NOMO-1 treated with DMSO at 0.1 percent for 48 hours (cell line): ENCODE measurements at regions not wholly inside any gene's neighbourhood (a gene's known extent, or its start where the extent isn't known, plus 50 kb on each side); places are given as distances from the start of the nearest gene placed in this dataset.
"Not testable (repeated sequence)": the region's sequence is repeated elsewhere in the genome, so short reads cannot be mapped to it uniquely, and the experiment has no call there.

Source experiments
- DNase-seq: peaks from one replicate; lab custom pipeline; 2025; ENCODE audit not compliant: unreplicated experiment; lab: John Stamatoyannopoulos, UW

DNA sequence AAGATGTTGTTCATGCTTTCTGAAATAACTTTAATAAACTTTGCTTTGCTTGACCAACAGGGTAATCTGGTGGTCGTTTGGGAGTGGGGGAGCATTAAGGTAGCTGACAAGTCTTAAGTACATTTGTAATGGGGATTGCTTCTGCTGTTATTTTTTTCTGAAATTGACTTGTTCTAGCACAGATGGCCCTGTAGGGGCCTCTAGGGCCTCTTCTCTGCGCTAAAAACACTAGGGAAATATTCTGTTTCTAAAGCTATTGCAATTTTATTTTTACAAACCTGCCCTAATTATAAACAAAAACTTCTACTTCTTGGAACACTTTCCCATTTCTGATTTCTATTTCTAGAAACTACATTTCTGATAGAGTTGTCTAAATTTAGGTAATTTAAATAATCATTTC is 191.3 kb upstream of the KCNJ3 start:
- DNase-seq: no peak

DNA sequence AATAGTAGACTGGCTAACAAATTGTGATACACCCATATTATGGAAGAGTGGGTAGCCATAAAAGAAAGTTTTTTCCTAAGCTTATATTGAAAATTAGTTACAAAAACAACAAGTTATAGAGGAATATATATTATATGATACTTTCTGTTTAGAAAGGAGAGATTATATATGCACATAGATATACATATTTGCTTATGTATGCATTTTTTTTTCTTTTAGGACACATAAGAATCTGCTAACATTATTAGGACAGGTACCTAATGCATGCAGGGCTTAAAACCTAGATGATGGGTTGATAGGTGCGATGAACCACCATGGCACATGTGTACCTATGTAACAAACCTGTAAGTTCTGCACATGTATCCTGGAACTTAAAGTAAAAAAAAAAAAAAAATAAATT is 179.6 kb upstream of the KCNJ3 start:
- DNase-seq: no peak

DNA sequence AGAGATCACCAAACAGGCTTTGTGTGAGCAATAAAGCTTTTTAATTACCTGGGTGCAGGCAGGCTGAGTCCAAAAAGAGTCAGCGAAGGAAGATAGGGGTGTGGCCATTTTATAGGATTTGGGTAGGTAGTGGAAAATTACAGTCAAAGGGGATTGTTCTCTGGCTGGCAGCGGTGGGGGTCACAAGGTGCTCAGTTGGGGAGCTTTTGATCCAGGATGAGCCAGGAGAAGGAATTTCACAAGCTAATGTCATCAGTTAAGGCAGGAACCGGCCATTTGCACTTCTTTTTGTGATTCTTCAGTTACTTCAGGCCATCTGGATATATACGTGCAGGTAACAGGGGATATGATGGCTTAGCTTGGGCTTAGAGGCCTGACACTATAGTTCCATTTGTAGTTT is 177.5 kb upstream of the KCNJ3 start:
- not testable (repeated sequence) for DNase-seq

DNA sequence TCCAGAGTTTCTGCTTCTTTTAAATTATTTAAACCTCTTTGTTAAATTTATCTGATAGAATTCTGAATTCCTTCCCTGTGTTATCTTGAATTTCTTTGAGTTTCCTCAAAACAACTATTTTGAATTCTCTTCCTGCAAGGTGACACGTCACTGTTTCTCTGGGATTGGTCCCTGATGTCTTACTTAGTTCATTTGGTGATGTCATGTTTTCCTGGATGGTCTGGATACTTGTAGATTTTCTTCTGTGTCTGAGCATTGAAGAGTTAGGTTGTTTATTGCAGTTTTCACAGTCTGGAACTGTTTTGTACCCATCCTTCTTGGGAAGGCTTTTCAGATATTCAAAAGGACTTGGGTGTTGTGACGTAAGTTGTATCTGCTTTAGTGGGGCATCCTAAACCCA is 172.3 kb upstream of the KCNJ3 start:
- DNase-seq: no peak

DNA sequence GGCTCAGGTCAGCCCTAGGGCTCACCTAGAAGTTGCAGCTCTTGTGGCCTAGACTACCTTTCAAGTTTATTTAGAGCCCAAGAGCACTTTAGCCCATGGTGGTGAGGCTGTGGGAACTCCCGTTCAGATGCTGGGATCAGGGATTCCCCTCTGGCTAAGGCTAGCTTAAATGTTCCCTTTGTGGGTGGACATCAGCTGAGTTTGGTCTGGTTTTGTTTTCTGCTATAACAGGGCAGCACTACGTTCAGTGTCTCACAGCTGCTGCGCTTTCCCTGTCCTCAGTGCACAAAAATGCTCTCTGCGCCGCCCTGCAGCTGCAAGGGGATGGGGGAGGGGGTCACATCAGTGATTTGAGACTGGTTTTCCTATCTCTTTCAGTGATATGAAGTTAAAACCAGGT is 170.5 kb upstream of the KCNJ3 start:
- DNase-seq: no peak

DNA sequence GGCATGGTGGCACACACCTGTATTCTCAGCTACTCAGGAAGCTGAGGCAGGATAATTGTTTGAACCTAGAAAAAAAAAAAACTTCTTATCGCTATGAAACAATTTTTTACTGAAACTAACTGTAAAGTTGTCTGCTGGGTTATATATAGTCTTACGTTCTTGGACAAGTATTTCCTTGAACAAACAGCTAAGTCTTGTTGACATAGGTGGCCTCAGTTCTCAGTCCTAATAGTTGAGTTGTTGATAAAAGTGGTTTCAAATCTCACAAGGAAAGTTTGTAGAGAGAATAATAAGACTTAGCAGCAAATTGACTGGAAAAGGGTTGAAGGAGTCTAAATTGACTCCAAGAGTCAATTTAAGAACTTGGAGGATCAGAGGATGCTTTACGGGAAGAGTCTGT is 166.5 kb upstream of the KCNJ3 start:
- DNase-seq: no peak

DNA sequence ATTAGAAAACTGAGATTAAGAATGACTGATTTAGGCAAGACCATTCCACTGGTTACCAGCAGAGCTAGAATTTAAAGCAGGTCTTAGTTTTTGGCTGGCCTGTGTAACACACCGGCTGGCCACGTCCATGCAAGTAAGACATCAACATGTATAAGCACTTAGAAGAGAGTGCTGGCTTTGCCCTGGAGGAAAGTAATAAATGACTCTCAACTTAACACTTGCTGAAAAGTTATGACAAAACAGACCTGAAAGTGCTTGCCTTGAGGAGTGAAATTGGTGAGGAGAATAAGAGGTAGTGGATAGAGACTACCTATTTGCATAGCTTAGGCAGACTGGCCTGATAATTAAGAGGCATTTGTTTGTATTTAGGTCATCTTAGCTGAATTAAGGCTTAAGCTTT is 165.7 kb upstream of the KCNJ3 start:
- no peak for DNase-seq

DNA sequence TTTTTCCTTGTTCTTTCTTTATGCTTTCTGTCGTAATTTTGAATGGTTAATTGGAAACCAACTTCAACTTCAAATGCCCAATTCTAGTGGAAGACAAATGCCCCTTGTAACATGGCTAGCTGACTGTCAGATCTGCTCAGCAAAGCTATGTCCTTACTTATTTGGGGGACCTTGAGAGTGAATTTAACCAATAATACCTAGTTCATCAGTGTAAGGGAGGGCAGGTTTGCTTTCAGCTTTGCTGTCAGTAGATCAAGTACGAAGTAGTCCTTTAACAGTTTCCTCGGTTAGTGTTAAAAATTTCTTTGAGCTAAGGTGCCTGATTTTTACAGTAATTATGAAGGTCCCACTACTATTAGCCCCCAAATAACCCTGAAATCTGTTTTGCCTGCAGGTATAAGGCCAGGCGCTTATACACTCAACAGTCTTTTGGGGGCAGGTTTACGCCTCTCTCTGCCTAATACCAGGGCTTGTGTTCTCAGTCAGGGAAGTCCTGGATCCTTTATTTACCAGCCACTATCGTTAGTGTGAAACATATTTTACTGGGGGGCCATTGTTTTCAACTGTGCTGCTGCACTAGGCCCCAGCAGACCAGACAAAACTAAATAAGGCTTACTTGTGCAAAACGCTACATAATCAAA is 165.1 kb upstream of the KCNJ3 start:
- no peak for DNase-seq

DNA sequence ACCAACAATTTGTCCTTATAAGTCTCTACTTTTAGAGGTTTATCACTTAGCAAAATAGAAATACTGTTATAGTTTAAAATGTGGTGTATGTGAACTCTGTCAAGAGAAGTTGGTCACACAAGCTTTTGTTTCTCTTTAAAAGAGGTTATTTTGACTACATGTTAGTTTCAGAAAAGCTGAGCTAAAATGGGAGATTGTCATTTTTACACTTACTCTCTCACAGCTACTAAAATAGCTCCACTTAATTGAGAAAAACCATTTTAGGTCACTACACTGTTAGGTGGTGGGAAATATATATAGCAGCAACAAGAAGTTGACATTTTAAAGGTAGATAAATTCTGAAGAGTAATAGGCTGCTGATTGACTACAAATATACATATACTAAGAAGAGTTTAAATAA is 161.5 kb upstream of the KCNJ3 start:
- DNase-seq: no peak

DNA sequence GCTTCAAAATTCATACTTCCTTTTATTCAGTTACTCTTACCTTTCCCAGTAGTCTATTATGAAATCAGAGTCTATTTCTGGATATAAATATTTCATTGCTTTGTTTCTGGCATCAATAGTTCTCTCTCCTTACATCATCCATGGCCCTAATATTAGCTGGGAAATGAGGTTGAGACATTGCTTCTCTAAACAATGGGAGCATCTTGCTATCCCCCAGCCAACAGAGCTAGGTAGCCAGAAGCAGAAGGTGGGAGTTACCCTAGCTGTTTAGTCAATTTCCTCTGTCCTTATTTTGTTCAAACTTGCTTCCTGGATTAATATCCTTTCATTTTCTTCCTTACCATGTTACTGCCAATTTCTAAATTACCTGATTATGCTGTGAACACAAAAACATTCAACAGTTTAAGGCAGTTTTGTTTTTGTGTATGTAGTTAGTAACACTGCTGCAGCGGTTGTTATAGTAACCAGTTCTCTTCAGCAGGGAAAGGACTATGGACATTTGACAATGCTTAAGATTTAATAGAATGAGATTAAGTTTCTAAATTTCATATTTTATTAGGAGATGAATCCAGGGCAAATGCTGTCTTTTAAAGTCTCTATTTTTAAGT is 160.5 kb upstream of the KCNJ3 start:
- no peak for DNase-seq

DNA sequence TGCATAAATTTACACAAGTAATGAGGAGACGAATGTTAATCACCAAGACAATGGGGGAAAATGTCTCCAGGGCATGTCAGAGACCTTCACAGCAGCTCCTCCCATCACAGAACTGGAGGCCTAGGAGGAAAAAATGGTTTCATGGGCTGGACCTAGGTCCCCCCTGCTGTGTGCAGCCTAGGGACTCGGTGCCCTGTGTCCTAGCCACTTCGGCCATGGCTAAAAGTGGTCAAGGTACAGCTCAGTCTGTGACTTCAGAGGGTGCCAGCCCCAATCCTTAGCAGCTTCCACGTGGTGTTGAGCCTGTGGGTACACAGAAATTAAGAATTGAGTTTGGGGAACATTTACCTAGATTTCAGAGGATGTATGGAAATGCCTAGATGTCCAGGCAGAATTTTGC is 152.2 kb upstream of the KCNJ3 start:
- DNase-seq: no peak

DNA sequence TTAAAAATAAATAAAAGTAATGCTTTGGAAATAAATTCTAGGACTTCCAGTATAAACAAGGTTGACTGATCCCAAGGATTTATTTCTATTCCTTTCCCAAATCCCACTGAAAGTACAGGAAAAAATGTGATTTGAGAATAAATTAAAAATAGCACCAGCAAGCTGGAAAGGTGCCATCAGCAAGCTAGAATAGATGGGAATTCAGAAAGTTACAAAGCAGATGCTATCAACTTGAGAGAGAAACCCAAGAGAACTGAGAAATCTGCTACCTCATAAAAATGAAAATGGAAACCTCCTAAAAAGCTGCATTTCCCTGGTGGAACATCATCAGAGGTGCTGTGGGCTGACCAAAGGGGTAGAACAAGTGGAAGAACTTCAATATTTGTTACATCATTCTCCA is 148.6 kb upstream of the KCNJ3 start:
- DNase-seq: no peak

DNA sequence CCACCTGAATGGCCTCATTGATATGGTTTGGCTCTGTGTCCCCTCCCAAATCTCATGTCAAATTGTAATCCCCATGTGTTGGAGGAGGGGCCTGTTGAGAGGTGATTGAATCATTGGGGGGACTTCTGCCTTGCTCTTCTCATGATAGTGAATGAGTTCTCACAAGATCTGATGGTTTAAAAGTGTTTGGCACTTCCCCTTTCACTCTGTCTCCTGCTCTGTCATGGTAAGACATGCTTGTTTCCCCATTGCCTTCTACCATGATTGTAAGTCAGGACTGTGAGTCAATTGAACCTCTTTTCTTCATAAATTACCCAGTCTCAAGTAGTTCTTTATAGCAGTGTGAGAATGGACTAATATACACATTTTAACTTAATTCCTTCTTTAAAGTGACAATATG is 146.8 kb upstream of the KCNJ3 start:
- no peak for DNase-seq

DNA sequence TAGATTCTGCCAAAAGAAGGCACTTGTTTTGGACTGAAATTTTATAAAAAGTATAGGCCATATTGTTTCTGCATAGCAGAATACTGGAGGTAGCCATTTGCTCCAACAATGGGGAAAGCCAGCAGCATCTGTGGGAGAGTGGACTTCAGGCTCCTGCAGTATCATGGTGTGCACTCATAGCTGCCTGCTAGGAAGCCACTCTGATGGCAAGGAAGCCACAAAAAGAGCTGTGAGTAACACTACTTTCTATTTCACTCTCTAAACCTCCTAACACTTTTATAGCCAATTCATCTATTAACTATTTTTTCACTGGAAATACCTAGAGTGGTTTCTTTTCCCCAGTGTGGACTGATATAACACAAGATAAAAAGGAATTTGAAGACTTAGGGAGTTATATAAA is 144.4 kb upstream of the KCNJ3 start:
- no peak for DNase-seq

DNA sequence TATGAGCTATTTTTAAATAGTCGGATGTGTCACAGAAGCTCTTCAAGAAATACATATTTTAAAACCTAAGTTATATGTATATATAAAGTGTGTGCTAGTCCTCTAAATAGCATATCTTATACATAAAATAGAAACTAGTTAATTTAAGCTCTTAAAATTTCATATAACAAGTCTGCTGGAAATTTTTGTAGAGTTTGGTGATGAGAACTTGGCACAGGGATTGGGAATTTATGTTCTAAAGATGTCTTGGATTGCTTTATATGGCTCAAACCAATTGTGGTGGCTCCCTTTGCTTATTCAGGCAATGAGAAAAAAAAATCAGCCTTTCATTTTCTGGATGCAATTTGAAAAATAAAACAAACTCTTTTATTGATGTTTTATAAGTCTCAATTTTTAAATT is 142.8 kb upstream of the KCNJ3 start:
- no peak for DNase-seq

DNA sequence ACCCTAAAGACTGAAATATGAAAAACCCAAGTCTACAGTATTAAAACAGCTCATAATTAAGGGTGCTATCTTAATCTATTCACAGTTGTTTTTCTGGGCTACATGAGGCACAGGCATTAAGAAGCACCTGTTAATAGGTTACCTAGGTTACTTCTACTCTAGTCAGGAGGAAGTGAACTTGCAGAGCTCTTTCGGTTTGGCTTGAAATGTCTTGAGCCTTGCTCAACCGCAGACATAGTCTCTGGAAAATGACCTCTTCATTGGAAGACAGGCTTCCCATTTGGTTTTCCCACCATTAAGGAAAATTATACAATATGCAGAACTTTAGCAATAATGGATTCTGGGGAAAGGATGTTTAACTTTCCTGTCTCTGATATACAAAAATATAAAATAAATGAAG is 142.3 kb upstream of the KCNJ3 start:
- no peak for DNase-seq

DNA sequence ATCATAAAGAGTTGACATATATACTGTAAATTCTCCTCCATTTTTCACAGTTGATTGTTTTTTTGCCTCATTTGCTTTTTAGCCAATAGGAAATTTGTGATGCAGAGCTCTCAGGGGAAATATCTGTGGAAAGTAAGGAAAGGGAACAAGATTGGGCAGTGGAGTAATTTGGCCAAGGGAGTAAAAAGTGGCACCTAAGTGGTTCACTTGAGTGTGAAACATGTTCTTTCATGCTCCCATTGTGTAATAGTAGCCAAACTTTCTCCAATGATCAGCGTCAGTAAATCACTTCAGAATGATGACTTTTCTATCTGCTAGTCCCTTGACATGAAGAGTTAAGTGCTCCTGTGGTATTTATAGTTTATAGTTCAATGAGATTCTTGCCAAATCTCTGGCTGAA is 141.9 kb upstream of the KCNJ3 start:
- no peak for DNase-seq

DNA sequence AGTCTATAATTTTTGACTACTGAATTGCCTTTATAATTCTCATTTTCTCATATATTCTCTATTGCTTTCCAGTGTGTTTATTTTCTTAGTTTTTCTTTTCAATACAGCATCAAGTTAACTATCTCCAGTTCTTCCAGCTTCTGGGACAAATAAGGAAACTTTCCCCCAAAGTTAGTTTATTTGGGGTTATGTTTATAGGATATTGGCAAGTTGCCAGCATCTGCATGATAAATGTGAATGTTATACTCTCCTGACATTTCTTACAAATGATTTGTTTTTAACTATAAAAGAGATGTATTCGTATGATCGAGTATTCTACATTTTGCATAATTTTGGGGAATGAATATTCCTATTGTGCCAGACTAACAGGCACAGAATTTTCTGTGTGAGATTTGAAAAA is 140.6 kb upstream of the KCNJ3 start:
- DNase-seq: no peak

DNA sequence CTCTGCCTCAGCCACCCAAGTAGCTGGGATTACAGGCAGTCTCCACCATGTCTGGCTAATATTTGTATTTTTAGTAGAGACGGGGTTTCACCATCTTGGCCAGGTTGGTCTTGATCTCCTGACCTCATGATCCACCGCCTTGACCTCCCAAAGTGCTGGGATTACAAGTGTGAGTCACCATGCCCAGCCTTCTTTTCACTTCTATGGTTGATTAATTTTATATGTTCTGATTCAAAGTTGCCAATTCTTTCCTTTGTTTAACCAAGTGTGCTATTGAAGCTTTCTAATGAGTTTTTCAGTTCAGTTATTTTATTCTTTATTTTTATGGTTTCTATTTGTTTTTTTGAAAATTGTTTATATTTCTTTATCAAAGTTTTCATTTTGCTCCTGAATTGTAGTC is 133.1 kb upstream of the KCNJ3 start:
- DNase-seq: no peak

DNA sequence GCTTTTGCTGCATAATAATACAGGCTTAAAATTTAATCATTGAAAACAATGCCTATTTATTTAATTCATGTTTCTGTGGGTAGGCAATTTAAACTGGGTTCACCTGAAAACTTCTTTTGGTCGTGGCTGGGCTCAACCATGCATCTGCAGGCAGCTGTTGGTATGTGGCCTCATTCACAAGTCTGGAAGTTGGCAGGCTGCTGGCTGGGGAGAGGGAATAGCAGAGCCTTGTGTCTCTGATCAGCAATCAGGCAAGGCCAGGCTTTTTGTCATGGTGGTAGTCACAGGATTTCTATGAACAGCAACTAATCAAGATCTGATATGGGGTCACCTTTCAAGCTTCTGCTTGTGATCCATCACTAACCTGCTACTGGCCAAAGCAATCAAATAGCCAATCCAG is 130.1 kb upstream of the KCNJ3 start:
- no peak for DNase-seq

DNA sequence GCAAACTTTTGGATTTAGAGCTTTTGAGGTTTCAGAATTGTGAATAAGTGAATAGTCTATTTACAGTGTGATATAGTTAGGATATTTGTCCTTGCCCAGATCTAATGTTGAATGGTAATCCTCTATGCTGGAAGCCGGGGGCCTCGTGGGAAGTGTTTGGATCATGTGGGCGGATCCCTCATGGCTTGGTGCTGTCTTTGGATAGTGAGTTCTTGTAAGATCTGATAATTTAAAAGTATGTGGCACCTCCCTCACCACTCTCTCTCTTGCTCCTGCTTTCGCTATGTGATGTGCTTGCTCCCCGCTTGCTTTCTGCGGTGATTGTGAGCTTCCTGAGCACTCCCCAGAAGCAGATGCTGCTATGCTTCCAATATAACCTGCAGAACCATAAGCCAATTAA is 128.0 kb upstream of the KCNJ3 start:
- no peak for DNase-seq

DNA sequence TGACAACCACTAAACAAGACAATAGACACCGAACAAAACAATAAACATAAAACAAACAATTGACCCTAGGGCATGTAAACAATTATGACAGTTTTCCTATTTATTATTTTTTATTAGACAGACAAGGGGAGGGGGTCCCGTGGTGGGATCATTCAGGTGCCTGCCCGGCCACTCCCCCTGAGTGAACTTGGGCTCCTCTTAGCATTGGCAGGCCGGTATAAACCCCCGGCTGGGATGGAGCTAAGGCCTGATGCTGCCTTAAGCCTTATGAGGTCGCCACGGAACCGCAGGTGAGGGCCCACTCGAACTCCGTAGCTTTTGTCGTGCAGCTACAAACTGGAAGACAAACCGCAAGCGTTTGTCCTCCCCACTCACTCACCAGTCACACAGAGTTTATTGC is 121.8 kb upstream of the KCNJ3 start:
- not testable (repeated sequence) for DNase-seq

DNA sequence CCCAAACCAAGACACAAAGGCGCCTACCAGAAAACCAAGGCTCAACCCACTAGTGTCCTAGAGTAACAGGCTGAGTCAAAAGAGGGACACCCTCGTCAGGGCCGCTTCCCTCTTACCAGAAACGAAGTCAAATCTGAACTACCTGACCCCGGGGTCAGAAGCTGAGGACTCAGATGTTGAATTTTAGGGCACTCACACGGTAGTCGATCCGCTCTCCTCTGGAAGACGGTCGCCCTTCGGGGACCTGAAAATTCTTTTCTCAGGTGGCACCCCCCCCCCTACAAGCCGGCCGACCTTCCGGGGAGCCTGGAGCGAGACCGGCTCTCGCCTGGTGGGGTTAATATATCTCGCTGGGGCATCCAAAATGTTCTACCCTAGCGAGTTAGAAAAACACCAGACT is 121.1 kb upstream of the KCNJ3 start:
- DNase-seq: no peak
